AG04449 (cell line): ENCODE measurements at regions not wholly inside any gene's neighbourhood (a gene's known extent, or its start where the extent isn't known, plus 50 kb on each side); places are given as distances from the start of the nearest gene placed in this dataset.

Experiments
- CTCF ChIA-PET: fragments of 350-600 bp; formaldehyde crosslinking; extraction: SDS; loops from one replicate; lab custom pipeline; 2021; ENCODE audit warnings: antibody characterized with exemption; lab: Yijun Ruan, JAX
- POLR2A ChIA-PET: fragments of 400-600, 350-600 bp; formaldehyde crosslinking; extraction: SDS; loops from one replicate; lab custom pipeline; 2020; ENCODE audit warnings: antibody characterized with exemption, inconsistent platforms; lab: Yijun Ruan, JAX
- DNase-seq: peaks from one replicate; pipeline ENCODE4 v3.0.0-alpha.2; 2010; ENCODE audit warnings: low read depth, low spot score
- H3K4me3 ChIP-seq: 2 replicates; pipeline ENCODE4 v1.5.1; 2011; ENCODE audit warnings: low read depth, mild to moderate bottlenecking, control low read depth, low read length
- TF ChIP-seq, protein P1 (sequence below): IDR thresholded peaks from one replicate; pipeline ENCODE4 v1.5.1; 2011; ENCODE audit warnings: mild to moderate bottlenecking, moderate library complexity, low read length, control low read depth, inconsistent platforms; ENCODE audit not compliant: insufficient read depth; ENCODE audit errors: missing control alignments

DNA sequence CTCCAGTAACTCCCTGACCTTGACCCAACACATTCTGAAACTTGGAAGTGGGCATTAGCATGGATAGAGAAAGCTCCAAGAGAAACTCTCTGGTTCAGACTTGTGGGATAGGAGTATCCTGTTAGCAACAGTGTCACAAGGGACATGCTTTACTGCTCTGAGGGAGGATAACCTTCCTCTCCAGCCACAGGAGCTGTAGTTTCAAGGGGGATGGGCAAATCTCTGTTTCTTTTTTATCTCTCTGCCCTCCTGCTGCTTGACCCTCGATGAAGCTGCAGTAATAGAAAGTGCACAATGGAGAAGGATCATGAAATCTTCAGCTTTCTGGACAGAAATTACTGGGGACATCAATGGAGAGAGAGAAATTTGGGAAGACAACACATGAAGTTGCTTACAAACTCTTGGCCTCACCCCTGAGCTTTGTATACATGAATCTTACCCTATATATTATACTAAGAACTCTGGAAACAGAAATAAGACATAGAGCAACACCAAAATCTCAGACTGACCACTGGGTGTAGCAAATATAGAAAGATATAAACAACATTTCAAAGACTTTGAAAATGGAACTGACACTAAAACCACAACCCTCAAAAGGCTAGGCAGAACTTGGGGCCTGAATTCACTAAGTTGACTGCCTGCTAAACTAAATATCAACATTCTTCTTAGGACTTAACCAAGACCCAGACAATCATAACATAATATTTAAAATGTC lies 471.0 kb upstream of the MEF2C start:
- POLR2A ChIA-PET: no interaction called here
- H3K4me3 ChIP-seq: no peak overlapping the region
- TF ChIP-seq, protein P1, sequence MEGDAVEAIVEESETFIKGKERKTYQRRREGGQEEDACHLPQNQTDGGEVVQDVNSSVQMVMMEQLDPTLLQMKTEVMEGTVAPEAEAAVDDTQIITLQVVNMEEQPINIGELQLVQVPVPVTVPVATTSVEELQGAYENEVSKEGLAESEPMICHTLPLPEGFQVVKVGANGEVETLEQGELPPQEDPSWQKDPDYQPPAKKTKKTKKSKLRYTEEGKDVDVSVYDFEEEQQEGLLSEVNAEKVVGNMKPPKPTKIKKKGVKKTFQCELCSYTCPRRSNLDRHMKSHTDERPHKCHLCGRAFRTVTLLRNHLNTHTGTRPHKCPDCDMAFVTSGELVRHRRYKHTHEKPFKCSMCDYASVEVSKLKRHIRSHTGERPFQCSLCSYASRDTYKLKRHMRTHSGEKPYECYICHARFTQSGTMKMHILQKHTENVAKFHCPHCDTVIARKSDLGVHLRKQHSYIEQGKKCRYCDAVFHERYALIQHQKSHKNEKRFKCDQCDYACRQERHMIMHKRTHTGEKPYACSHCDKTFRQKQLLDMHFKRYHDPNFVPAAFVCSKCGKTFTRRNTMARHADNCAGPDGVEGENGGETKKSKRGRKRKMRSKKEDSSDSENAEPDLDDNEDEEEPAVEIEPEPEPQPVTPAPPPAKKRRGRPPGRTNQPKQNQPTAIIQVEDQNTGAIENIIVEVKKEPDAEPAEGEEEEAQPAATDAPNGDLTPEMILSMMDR: no peak
- CTCF ChIA-PET: no interaction called here
- no peak for DNase-seq

DNA sequence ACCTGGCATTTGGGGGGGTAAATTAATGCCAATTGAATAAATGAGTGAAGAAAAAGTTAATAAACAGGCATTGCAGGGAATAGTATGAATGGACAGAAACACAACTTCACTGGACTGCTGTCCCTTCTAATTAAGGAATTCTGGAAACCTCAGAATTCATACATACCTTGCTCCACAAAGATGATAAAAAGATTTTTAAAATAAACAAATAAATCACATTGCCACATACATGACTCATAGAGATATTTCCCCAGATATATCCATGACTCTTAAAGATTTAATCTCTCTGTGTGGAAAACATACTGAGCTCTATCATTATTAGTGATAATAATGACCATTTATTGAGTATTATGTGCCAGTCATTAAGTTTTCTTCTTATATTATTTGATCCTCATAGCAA lies 469.0 kb upstream of the MEF2C start:
- CTCF ChIA-PET: no interaction called here

DNA sequence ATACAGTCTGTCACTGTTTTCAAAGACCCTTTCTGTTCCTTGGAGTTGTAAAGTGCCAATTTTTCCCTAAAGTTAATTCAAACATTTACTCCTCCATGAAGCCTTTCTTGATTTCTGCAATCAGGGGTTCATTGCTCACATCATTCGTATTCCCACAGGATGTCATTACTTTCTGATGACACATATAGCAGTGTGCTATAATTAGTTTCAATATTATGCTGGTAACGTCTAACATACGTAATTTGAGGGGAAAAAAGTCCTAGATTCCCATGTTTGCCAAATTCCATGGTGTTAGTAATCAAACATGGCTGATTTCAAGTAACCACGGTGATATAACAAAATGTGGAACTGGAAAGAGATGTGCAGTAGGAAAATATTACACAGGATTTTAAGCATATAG lies 468.2 kb upstream of the MEF2C start:
- TF ChIP-seq, protein P1: no peak
- ChIA-PET CTCF (no interaction called here), POLR2A (no interaction called here)
- H3K4me3 ChIP-seq: no peak overlapping the region
- DNase-seq: peak; percentile 52

More for the DNA sequence above, 469.0 kb upstream of the MEF2C start:
- no peak overlapping the region for H3K4me3 ChIP-seq
- DNase-seq: no peak
- TF ChIP-seq, protein P1: no peak
- POLR2A ChIA-PET: no interaction called here

DNA sequence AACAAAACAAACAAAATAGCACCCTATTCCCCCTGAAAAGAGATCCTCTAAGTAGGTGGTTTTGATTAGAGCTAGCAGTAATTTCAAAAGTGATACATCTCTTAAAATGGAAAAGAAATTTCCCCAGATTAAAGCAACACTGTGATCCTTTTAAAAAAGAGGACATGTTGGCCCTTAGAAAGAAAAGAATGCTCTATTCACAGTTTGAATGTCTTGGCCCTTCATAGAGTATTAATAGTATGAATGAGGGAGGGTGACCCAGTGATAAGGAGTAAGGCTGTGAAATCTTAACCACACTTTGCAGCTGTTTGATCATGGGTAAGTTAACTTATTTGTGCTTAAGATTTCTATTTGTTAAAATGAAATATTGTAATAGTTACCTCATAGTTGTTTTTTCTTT lies 467.7 kb upstream of the MEF2C start:
- no peak for DNase-seq
- no peak overlapping the region for H3K4me3 ChIP-seq
- CTCF ChIA-PET: interaction anchor here (0.9 kb wide), 1 partner anchor 622 kb away, joined by 4 read pairs; no protein-coding TSS in a partner anchor
- POLR2A ChIA-PET: no interaction called here
- TF ChIP-seq, protein P1: no peak

DNA sequence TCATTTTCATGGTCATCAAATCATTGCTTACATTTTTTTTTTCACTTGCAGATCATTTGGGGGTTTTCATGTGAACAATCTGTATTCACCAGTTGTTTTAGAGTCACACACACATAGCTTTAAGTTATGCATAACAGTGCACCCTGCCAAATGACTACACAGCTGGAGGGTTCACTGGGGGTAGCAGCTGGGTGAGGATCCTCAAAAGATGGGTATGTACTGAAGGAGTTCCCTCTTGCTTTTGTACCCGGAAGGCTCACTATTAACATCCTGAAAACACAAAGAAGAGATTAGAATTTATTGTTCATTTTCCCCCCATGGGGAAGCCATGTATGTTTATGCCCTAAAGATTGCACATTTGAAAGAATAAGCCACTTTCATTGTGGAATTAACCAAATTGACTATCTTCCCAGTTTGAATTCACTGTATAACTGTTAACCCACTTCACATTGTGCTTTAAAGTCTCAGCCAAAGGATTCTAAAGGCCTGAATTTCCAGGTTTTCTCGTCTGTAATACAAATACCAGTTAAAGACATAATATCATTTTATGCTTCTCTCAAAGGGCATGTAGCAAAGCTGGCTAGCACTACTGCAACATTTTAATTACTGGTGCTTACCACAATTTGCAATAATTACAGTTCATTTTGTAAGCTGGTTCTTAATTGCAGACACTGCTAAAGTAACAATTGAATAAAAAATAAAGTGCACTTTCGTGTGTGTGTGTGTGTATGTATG lies 466.4 kb upstream of the MEF2C start:
- CTCF ChIA-PET: interaction anchor here (0.9 kb wide), 1 partner anchor 620 kb away, joined by 4 read pairs; no protein-coding TSS in a partner anchor
- TF ChIP-seq, protein P1: no peak
- POLR2A ChIA-PET: no interaction called here
- H3K4me3 ChIP-seq: no peak overlapping the region
- DNase-seq: no peak

DNA sequence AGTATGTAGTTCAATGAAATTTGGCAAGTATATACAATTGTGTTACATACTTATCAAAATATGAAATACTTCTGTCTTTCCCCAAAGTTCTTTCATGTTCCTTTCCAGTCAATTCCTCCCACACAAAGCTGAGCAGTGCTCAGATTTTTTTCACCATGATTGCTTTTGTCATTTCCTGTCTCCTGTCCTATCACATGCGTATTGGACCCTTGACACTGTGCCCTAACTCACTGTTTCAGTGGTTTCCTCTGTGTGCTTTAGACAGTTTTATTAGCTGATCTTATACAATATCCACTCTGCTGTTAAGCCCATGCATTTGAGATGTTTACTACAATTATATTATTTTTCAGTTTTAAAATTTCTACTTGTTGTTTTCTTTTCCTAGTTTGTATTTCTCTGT lies 463.6 kb upstream of the MEF2C start:
- H3K4me3 ChIP-seq: no peak overlapping the region
- TF ChIP-seq, protein P1: no peak
- no peak for DNase-seq
- ChIA-PET POLR2A (no interaction called here), CTCF (no interaction called here)
